ENCODE measurements at regions not wholly inside any gene's neighbourhood (a gene's known extent, or its start where the extent isn't known, plus 50 kb on each side); places are given as distances from the start of the nearest gene placed in this dataset.

DNA sequence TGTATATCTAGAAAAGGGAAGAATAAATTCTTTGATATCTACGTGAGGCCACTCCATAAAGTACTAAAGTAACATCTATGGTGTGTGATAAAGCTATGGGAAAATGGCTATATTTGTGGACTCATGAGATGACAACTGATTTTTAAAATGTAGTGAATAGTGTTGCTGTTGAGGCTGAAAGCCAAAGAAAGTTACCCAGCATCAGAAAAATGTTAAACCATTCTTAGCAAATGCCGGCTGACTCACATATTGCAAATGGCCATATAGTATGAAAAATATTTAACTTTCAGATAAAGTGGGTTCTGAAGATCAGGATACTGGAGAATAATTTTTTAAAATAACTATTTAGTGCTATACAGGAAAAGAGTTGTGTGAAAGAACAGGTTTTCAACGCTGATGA lies 129.9 kb upstream of the GRIK2 start:
- Mint-ChIP-seq H3K36me3 (ENCODE audit: unreplicated experiment) (peaks cover 3% of the 10 kb centered on the region), H3K4me3 (ENCODE audit: unreplicated experiment) (no peak overlapping the region), H3K27ac (ENCODE audit: unreplicated experiment) (no peak overlapping the region), H3K27me3 (ENCODE audit: unreplicated experiment) (peaks cover 2% of the 10 kb centered on the region), H3K4me1 (ENCODE audit: low read depth, unreplicated experiment) (no peaks in the 10 kb centered on the region), H3K9me3 (ENCODE audit: unreplicated experiment) (no peaks in the 10 kb centered on the region)
- no peak for DNase-seq
- TF ChIP-seq, protein P1, sequence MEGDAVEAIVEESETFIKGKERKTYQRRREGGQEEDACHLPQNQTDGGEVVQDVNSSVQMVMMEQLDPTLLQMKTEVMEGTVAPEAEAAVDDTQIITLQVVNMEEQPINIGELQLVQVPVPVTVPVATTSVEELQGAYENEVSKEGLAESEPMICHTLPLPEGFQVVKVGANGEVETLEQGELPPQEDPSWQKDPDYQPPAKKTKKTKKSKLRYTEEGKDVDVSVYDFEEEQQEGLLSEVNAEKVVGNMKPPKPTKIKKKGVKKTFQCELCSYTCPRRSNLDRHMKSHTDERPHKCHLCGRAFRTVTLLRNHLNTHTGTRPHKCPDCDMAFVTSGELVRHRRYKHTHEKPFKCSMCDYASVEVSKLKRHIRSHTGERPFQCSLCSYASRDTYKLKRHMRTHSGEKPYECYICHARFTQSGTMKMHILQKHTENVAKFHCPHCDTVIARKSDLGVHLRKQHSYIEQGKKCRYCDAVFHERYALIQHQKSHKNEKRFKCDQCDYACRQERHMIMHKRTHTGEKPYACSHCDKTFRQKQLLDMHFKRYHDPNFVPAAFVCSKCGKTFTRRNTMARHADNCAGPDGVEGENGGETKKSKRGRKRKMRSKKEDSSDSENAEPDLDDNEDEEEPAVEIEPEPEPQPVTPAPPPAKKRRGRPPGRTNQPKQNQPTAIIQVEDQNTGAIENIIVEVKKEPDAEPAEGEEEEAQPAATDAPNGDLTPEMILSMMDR (IDR thresholded peaks at IDR 0.05; ENCODE audit: partially characterized antibody, unreplicated experiment), result no peak

DNA sequence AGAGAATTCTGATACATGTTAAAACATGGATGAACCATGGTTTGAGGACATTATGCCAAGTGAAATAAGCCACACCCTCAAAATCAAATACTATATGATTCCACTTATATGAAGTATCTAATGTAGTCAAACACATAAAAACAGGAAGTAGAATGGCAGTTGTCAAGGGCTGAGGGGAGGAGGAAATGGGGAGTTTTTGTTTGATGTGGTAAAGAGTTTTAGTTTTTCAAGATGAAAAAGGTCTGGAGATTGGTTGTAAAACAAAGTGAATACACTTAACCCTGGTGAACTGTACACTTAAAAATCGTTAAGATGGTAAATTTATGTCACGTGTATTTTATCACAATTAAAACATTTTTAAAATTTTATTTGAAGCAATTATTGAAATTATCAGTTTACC lies 127.4 kb upstream of the GRIK2 start:
- Mint-ChIP-seq H3K36me3 (ENCODE audit: unreplicated experiment) (peaks cover 18% of the 10 kb centered on the region), H3K27ac (ENCODE audit: unreplicated experiment) (no peak overlapping the region), H3K27me3 (ENCODE audit: unreplicated experiment) (no peaks in the 10 kb centered on the region), H3K9me3 (ENCODE audit: unreplicated experiment) (no peaks in the 10 kb centered on the region), H3K4me3 (ENCODE audit: unreplicated experiment) (no peak overlapping the region), H3K4me1 (ENCODE audit: low read depth, unreplicated experiment) (no peaks in the 10 kb centered on the region)
- DNase-seq, result no peak
- TF ChIP-seq, protein P1 (IDR thresholded peaks at IDR 0.05; ENCODE audit: partially characterized antibody, unreplicated experiment), result no peak

DNA sequence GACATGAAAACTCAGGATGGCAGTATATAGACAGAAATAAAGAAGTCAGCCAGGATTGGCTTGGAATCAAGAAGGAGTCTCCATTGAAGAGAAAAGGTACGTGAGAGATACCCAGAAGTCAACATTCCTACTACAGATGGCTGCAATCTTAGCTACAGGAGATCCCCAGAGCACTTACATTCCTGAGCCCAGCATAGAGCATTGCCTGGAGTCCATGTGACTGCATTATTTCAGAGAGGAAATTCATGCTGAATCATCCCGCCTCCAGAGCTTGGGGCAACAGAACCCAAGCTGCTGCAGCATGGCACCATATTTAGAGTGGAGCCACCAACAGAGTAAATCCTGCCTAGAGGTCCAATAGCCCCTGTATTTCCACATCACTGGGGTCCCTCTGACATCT lies 125.0 kb upstream of the GRIK2 start:
- H3K27me3 Mint-ChIP-seq (ENCODE audit: unreplicated experiment), result no peaks in the 10 kb centered on the region
- H3K36me3 Mint-ChIP-seq (ENCODE audit: unreplicated experiment), result peaks cover 18% of the 10 kb centered on the region

DNA sequence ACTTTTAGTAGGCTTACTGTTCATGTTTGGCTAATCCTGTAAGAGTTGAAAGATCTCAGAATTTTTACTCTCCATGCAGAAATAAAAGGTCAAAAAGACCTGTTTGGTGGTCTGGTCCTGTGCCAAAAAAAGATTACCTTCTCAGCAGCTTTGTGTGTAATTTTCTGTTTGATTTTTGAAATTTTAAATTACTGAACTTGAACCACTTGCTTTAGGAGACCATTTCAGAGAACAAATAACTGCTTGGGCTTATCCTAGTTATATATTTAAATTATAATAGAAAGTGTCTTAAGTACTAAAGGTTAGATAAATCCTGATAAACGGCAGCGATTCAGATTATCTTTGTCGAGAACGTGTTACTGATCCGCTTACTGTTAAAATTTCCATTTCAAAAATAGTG lies 118.3 kb upstream of the GRIK2 start:
- no peak for DNase-seq
- H3K4me1 Mint-ChIP-seq (ENCODE audit: low read depth, unreplicated experiment), result no peaks in the 10 kb centered on the region
- no peaks in the 10 kb centered on the region for H3K27me3 Mint-ChIP-seq (ENCODE audit: unreplicated experiment)
- peaks cover 1% of the 10 kb centered on the region for H3K9me3 Mint-ChIP-seq (ENCODE audit: unreplicated experiment)
- H3K27ac Mint-ChIP-seq (ENCODE audit: unreplicated experiment), result no peak overlapping the region
- H3K36me3 Mint-ChIP-seq (ENCODE audit: unreplicated experiment), result no peaks in the 10 kb centered on the region
- H3K4me3 Mint-ChIP-seq (ENCODE audit: unreplicated experiment), result no peak overlapping the region
- TF ChIP-seq, protein P1 (IDR thresholded peaks at IDR 0.05; ENCODE audit: partially characterized antibody, unreplicated experiment), result no peak

More for the DNA sequence above, 125.0 kb upstream of the GRIK2 start:
- no peaks in the 10 kb centered on the region for H3K4me1 Mint-ChIP-seq (ENCODE audit: low read depth, unreplicated experiment)
- TF ChIP-seq, protein P1 (IDR thresholded peaks at IDR 0.05; ENCODE audit: partially characterized antibody, unreplicated experiment), result no peak
- H3K4me3 Mint-ChIP-seq (ENCODE audit: unreplicated experiment), result no peak overlapping the region
- no peak overlapping the region for H3K27ac Mint-ChIP-seq (ENCODE audit: unreplicated experiment)
- DNase-seq, result no peak
- peaks cover 1% of the 10 kb centered on the region for H3K9me3 Mint-ChIP-seq (ENCODE audit: unreplicated experiment)

GRCh38 chr6:101276066-101276465 lies 117.4 kb upstream of the GRIK2 start:
- Mint-ChIP-seq H3K27ac (ENCODE audit: unreplicated experiment) (no peak overlapping the region), H3K4me3 (ENCODE audit: unreplicated experiment) (no peak overlapping the region), H3K27me3 (ENCODE audit: unreplicated experiment) (no peaks in the 10 kb centered on the region), H3K9me3 (ENCODE audit: unreplicated experiment) (peaks cover 1% of the 10 kb centered on the region), H3K4me1 (ENCODE audit: low read depth, unreplicated experiment) (no peaks in the 10 kb centered on the region), H3K36me3 (ENCODE audit: unreplicated experiment) (no peaks in the 10 kb centered on the region)
- no peak for DNase-seq
- TF ChIP-seq, protein P1 (IDR thresholded peaks at IDR 0.05; ENCODE audit: partially characterized antibody, unreplicated experiment), result no peak
